GM03348 (cell line): ENCODE measurements at regions not wholly inside any gene's neighbourhood (a gene's known extent, or its start where the extent isn't known, plus 50 kb on each side); places are given as distances from the start of the nearest gene placed in this dataset.

ENCODE experiments used
- DNase-seq: peaks from one replicate; pipeline ENCODE4 v3.0.0; 2012; ENCODE audit warnings: low spot score

DNA sequence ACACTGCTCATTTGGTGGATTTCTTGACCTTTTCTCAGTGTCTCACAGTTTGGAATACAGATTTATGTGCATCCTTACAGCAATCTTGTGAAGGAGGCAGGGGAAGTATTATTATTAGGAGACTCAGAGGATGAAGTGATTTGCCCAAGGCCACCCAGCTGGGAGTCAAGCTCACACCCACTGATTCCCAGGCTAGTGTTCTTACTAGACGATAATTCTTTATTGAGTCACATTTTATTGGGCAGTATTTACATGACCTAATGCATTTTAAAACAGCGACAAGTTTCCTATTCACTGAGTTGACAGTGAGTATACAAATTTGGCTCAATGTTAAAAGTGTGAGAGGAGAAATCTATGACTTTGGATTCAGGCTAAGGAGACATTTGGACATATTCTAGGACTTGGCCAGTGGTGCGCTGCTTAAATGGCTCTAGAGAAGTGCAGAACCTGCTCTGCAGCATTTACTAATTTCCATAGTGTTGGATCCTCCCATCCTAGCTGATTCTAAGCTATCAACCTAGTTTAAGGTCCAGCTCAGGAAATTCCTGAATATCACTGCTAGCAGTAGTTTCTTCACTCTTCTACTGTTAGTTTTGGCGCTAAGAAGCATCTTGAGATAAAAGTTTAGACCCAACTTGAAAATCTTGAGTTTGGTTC, 199.3 kb downstream of the MTX2 start:
- no peak for DNase-seq

DNA sequence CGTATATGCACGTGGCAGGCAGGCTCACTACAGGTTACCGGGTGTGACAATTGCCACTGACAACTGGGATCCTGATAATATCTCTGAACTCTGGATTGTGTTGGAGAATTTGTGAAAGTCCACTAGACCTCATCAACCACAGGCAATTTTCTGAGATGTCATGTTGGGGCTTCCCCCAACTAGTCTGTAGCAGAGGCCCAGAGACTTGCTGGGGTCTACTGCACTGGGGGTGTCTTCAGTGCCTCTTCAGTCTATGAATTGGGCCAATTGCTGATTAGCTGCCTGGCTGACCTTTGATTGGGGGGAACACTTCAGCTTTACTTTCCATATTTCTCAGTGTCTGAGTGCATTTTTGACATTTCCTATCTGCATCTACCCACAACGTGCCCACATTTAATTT, 201.5 kb downstream of the MTX2 start:
- DNase-seq, result no peak

DNA sequence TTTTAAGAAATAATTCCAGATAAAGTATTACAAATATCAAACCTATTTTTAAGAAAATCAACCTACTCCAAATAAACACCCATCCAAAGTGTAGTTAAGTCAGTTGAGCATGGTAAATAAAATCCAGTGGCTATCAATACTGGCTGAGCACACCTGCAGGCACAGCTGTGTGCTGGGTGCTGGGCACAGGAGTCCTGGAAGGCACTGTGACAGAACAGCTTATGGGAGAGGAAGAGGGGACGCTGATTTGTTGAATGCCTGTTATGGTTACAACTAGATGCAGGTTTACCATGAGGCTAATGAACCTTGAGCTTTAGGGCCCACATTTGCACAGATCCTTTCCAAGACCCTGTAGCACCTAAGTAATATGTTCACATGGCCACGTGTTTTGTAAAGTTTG, 202.7 kb downstream of the MTX2 start:
- DNase-seq, result no peak

DNA sequence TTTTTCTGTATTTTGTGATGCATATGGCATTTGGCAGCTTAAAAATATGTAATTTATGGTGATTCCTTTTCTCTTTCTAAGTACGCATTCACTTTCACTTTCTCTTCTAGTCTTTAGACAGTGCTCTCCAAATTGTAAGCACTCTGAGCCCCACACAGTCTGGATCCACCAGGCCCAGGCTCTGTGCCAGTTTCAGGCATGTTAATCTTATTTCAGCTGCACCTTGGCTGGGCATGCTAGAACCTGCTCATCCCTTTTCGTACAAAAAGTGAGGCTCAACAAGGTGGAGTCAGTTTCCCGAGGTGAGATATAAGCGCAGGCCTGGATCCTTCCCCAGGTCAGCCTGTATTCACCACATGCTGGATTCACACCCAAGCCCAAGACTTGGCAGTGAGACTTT, 203.9 kb downstream of the MTX2 start:
- DNase-seq, result peak; percentile 57

DNA sequence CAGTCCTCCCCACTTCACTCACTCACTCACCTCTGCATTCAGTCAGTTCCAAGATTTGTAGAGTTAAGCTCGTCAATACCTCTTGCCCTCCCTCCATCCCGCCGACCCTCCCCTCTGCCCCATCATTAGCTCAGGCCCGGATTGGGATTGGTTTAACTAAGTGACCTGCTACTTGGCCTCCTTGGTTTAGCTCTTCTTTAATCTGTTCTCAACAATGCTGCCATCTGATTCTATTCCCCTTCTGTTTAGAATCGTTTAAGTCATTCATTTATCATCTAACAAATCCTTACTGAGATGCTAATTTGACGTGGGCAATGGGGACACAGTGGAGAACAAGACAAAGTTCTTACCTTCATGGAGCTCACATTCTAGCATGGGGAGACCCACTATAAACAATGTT, 204.6 kb downstream of the MTX2 start:
- no peak for DNase-seq

DNA sequence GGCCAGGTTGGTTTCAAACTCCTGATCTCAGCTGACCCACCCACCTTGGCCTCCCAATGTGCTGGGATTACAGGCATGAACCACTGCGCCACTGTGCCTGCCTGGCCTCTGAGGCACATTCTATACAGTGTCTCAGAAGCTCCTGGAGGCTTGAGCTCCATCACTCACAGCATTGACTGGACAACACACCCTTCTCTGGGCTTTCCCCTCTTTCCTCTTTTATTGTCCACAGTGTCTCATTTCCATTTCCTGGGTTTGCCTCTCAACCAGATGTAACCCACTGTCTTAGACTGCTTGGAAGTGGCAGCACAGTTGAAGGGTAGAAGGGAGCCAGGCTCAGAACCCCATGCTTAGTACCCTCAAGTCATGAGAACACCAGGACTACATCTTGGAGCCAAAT, 208.1 kb downstream of the MTX2 start:
- DNase-seq, result no peak

DNA sequence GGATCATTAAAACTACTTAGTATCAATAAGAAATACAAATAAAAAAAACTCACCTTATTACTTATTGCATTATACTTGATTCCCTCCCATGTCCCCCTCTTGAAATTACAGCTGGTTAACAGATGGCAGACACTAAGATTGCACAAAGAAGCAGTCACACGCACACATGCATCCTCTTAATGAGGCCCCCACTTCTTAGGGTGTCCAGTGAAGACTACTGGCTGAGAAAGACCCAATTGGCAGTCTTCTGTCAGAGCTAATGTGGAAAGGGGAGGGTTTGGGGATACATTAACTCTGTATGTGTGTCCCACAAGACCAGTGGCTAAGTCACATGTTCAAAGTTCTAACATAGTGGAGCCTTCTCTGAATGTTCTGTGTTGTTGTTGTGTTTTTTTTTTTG, 210.7 kb downstream of the MTX2 start:
- DNase-seq, result no peak

DNA sequence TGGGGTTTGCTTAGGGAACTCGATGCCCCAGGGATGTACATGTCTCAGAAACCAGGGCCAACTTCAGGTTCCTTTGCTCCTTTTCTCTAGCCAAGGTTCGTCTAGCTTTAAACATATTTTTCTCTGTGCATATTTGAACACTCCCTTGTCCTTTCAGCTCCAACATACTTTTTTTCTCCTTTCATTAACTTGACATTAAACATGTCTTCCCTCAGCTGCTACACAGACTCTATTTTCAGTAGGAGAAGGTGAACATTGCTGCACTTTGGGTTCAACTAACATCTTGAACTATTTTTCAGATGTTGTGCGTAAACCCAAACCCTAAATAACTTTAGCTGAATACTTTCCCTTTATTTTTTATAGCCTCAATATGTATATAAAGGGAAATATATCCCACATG, 212.9 kb downstream of the MTX2 start:
- DNase-seq, result no peak

DNA sequence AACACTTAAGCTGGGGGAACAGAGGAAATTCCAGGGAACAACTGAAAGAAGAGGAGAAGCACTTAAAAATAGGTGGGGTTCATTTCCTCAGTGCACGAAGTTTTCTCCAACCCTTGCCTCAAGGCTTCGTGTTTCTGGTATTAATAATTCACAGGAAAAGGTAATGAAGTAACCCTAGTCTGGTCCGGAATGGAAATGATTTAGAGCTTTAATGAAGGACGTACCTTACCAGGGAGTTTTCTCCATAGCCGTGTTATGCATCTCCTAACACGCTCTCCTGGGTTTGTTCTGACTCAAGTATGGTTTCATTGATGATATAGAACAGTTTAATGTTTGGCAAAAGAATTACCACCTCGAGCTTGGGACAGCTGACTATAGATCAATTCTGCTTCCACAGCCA, 214.2 kb downstream of the MTX2 start:
- no peak for DNase-seq

DNA sequence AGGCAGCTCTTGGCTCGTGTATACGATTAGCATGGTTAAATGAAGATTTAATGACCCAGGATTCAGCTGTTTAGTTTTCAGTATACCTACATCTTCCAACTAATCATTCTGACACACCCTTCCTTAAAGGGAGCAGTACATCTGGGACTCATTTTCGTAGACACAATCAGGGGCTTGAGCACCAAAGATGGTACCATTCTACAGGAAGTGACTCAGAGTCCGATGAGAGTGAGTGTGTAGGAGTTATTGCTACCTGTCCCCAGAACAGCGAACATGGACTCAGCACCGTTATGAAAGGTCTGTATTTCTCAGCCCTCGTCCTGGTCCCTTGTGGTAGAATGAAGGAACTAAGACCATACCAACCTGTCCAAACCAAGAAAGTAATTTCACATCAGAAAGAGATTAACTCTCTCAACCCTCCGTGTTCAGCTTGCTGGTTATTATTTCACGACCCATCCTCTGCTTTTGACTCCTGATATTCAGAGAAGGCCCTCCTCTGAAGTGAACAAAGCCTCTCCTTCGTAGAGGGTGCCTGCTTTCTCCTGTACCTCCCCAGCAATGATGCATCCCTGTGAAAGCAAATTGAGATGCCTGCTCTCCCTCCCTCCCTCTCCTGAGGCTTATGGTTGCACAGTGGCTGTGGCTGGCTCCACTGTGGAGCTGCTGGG, 214.8 kb downstream of the MTX2 start:
- DNase-seq, result no peak

DNA sequence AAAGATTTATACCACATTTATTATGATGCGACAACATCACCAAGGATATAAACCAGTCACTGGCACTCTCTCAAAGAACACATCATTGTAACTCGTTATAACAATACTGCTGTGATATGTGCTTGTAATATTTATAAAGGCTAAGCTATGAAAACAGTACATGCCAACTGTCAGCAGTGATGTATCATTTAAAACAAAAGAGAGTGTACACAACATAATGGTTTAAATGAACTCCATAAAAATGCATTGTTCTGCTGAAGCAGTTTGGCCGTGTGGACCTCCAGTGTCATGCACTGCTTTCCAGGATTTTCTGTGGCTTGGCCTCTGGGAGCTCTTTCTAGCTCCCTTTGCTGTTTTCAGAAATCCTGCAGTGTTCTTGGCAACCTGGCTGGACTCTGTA, 215.6 kb downstream of the MTX2 start:
- peak; percentile 33 for DNase-seq

DNA sequence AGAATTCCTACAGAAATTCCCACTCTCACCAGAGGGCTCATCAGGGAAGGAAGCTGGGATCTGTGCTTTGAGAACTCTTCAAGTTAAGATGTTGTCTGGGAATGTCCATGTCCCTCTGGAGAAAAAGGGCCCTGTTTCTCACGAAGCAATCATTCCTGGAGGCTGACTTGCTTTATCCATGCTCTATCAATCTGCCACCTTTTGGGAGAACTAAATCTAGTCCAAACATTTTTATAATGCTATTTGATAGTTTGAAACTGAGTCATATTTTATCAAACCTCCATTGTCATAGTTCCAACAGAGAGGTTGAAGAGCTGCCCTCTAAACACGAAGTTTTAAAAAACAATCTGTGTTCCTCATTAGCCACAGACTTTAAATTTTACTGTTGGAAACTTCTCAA, 219.2 kb downstream of the MTX2 start:
- peak; percentile 53 for DNase-seq

DNA sequence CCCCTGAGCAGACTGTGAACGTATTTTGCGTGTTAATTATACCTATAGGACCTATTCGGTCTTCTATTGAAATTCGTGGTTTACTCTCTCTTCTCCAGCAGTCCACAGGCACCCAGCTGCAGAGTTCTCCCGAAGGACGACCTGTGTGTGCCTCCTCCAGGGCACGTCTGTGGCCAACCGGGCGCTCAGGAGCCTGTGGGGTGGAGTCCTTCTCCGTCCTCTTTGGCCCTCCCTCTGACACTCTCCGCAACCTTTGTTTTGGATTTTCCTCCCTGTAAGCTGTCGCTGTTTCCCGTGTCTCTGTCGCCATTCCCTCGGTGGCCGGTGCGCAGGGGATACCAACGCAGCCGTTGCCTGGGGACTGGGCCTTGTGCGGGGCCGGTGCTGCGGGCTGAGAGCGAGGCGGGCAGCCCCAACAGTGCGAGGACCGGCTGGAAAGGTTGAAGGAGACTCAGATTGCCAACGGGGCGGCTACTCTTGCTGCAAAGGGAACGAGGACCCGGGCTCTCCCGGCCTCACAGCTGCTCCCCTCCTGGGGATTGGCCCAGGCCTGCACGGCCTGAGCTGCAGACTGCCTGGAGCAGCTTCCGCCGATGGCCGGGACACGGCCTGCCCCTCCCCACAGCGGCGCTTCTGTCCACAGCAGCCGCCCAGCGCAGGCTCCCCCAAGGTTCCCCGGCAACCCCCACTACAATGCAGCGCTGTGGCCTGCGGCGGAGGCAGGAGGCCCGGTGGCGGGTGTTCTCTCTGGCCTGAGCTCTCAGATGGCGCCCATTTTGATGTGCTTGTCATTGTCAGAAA, 221.0 kb downstream of the MTX2 start:
- DNase-seq, result peak; percentile 69

DNA sequence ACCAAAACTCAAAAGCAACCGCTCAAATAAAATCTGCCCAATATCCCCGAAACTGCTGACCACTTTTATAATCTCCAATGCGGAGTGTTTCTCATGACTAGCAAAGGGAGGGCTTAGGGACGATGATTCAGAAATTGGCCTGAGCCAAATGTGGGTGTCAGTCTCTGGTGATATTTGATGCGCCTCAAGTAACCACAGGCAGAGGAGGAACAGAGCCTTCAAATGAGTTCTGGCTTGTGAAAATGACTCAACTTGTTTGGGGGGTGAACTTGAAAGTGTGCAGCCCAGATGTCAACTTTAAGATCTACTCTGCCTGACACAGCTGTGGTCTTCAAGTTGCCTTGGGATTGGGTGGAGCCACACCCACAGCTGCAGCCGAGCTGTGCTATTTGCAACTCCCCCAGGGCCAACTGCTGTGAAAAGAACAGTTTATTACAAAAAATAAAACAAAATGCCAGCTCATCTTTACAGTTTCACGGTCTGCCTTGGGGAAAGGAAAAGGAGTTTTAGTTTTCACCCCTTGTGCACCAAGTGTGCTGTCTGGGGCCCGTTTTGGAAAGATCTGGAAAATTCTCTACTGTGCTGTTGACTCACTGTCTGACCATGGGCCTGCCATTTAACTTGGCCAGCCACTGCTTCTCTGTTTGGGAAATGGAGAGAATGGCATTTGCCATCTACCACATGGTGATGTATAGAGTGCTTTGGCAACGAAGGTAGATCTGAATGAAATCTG, 222.1 kb downstream of the MTX2 start:
- DNase-seq, result peak; percentile 90

DNA sequence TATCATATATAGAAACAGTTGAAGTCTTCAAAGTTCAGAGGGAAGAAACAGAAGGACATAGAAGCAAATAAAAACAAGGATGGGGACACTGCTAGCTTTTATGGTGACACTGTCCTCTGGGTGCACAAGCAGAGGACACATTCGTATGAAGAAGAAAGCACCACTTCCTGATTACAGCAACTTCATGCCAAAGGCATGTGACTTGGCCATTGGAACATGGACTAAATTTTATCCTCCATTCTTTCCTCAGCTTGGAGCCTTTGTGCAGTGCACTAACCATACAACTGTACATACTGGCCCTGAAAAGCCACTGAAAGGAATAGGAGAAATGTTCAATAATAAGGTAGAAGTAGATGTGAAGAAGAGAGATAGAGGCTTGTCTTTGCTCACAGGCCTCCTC, 223.3 kb downstream of the MTX2 start:
- no peak for DNase-seq

DNA sequence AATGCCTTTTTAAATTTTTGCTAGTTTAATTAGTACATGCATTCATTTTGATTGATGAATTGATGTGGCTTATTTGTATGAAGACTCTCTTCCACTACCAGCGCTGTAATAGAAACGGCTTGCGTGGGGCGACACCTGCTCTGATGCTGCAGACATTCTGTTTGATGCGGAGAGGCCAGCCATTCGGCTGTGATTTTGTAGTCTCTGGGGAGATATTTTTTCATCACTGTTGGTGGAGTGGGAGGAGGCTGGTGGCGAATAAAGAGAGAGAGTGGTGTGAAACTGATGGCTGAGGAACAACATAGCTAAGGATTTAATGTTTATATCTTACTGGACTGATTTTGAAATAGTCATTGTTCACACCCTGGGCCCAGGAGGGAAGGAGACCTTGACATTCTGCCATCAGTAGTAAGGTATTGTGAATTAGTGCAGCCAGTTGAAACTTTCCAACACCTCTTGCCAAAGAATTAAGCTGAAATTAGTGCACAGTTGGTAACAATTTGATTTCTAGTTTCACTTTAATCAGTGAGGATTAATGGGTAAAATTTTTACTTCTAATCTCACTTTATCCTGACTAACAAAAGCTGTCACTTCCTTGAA, 224.1 kb downstream of the MTX2 start:
- DNase-seq, result no peak

DNA sequence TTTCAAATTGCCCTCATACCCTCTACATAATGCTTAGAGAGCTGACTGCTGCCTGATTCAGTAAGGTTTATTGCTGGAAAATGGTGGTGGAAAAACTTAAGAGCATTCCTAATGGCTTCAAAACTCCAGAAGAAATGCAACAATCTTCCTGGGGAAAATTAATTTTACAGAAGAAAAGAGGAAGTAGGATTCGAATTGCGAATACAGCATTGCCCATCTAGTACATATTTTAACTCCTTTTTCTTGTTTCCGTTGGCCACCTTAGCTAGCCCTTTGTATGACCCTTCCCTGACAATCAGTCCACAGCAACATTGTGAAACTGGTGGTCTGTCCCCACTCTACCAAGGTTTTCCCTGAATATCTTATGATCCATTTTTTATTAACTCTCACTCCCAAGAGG, 224.7 kb downstream of the MTX2 start:
- DNase-seq, result no peak

DNA sequence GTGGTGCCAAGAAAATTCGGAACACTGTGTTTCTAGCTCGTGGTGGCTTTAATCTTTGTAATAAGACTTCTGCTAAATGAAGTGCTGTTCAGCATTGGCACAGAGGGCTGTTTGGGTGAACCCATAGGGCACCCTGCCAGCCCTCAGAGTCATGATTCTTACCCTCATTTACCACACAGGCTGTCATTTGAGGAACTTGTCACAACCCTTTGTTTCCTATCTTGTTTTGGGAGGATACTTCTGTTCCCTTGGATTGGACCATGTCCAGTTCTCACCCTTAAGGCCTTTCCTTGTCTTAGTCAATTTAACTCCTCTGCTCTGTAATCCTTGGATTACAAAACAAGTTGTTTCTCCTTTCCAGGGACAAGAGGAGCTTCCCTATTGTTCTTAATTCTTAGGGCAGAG, 225.7 kb downstream of the MTX2 start:
- peak; percentile 11 for DNase-seq

DNA sequence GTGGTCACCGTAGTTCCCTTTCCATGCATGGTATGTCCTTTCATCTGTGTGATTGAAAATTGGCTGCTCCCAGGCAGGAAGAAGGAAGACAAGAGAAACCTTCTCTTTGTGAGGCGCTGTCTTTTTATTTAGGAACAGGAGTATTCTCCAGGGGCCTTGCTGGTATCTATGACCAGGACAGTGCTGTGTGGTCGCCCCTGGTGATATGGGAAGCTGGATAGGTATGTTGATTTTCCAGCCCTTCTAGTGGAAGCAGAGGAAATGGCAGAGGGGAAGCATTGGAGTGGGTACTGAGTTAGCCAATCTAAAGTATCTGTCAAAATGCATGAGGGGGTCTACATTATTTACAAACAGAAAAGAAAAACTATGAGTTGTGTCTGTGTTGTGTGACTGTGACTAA, 226.6 kb downstream of the MTX2 start:
- no peak for DNase-seq

DNA sequence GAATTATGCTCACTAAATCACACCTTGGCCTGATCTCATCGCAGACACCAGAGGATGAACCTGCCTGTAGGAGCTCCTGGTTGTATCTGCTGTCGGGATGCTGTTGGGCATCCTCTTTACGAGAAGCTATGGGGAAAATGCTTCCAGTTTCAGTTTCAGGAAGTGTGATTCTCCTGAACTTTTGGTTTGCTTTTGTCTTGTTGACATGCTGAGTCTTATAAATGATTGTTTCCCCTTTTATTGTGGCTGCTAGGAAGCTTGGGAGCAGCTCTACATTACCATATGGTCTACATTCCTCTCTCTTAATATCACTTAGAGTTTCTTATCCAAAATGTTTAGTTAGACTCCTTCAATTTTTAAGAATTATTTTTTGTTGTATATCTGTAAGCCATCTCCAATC, 227.5 kb downstream of the MTX2 start:
- peak; percentile 29 for DNase-seq

DNA sequence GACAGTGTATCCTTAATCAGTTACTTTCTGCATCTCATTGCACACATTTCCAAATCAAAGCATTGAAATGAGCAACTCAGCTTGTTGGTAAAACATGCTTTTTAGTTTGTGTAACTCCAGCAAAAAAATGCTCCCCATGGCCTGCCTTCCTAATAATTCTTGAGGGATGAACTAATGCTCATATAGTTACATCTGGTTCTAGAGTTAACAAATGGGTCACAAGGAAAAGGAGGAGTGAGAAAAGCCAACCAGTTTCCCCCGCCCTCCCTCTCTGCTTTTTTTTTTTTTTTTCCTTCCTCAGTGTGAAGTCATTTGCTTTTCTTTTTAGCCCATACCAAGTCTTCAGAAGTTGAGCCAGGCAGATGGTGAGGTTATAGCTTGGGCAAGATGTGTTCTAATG, 231.7 kb downstream of the MTX2 start:
- peak; percentile 78 for DNase-seq

DNA sequence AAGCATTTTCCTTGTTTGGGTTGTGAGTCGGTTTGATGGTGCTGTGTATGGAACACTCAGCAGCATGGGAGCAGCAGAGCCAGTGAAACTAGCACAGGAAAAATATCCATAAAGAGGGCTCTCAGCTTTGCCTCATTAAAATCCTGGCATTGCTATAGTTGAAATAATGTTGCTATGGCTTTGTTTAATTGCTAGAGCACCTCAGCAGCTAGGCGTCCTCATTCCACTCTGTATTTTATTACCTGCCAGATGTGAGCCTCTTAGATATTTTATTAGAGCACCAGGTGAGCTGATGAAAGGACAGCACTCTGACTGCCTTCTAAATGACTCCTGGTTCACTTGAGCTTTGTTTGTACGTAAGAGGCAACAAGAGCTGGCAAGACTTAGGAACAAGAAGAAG, 232.4 kb downstream of the MTX2 start:
- DNase-seq, result no peak
